Caco-2 (cell line): ENCODE measurements at regions not wholly inside any gene's neighbourhood (a gene's known extent, or its start where the extent isn't known, plus 50 kb on each side); places are given as distances from the start of the nearest gene placed in this dataset.
"Not testable (repeated sequence)": the region's sequence is repeated elsewhere in the genome, so short reads cannot be mapped to it uniquely, and the experiment has no call there.

Source experiments
- BruUV-seq: library from RNA; stranded (reverse); fragments of 400-500 nt; replicated peaks from 2 replicates; lab custom pipeline; 2021; lab: Mats Ljungman, UMichigan
- CTCF ChIA-PET: fragments of 300-600 bp; sonication (Branson Sonifier 250); formaldehyde crosslinking; loops from one replicate; lab custom pipeline; 2022; ENCODE audit warnings: antibody characterized with exemption; lab: Charles Lee
- POLR2A ChIA-PET: fragments of 300-600 bp; sonication (Branson Sonifier 250); formaldehyde crosslinking; loops from one replicate; lab custom pipeline; 2022; ENCODE audit warnings: antibody characterized with exemption; lab: Charles Lee
- DNase-seq, 2 experiments: peaks; one replicate each; pipeline versions ENCODE4 v3.0.0 to v3.0.0-alpha.2; 2020 to 2022
- H3K27me3 ChIP-seq: replicated peaks from 2 replicates; pipeline ENCODE4 v1.6.0; 2011; ENCODE audit warnings: low read length; ENCODE audit not compliant: control insufficient read depth, insufficient read depth
- H3K36me3 ChIP-seq: 2 replicates; pipeline ENCODE4 v1.5.1; 2011; ENCODE audit warnings: low read length; ENCODE audit not compliant: control insufficient read depth, insufficient read depth
- H3K4me1 ChIP-seq: fragments of 250-450 bp; sonication (Bioruptor Pico); 2 replicates; pipeline ENCODE4 v1.5.1; 2020; ENCODE audit warnings: mild to moderate bottlenecking
- H3K4me3 ChIP-seq: 2 replicates; pipeline ENCODE4 v1.5.1; 2011; ENCODE audit warnings: low read depth, mild to moderate bottlenecking, control low read depth, low read length
- H3K9me3 ChIP-seq: fragments of 250-450 bp; sonication (Bioruptor Pico); 2 replicates; pipeline ENCODE4 v1.5.1; 2020; ENCODE audit warnings: mild to moderate bottlenecking, moderate library complexity
- H3K27ac Mint-ChIP-seq: one replicate; pipeline ENCODE4 v1.8.0; 2022; ENCODE audit warnings: mixed read lengths; ENCODE audit not compliant: unreplicated experiment
- H3K27me3 Mint-ChIP-seq: one replicate; pipeline ENCODE4 v1.8.0; 2022; ENCODE audit warnings: mixed read lengths; ENCODE audit not compliant: insufficient read depth, unreplicated experiment
- H3K36me3 Mint-ChIP-seq: one replicate; pipeline ENCODE4 v1.8.0; 2022; ENCODE audit warnings: mild to moderate bottlenecking, mixed read lengths; ENCODE audit not compliant: insufficient read depth, unreplicated experiment
- H3K4me1 Mint-ChIP-seq: one replicate; pipeline ENCODE4 v1.8.0; 2022; ENCODE audit warnings: low read depth, mixed read lengths; ENCODE audit not compliant: unreplicated experiment
- H3K4me3 Mint-ChIP-seq: one replicate; pipeline ENCODE4 v1.8.0; 2022; ENCODE audit warnings: mild to moderate bottlenecking, moderate library complexity, mixed read lengths; ENCODE audit not compliant: unreplicated experiment
- H3K9me3 Mint-ChIP-seq: one replicate; pipeline ENCODE4 v1.8.0; 2022; ENCODE audit warnings: mixed read lengths; ENCODE audit not compliant: unreplicated experiment
- intact Hi-C: fragments of 100-400 bp; cut with micrococcal nuclease; formaldehyde crosslinking; loops from one replicate; pipeline ENCODE4 v1.10.0; 2022; ENCODE audit not compliant: unreplicated experiment

- H3K9me3 ChIP-seq, H3K36me3 Mint-ChIP-seq, H3K36me3 ChIP-seq, BruUV-seq, DNase-seq, H3K4me3 ChIP-seq, POLR2A ChIA-PET, CTCF ChIA-PET, H3K27ac Mint-ChIP-seq, H3K27me3 ChIP-seq, H3K4me1 Mint-ChIP-seq, H3K4me1 ChIP-seq, H3K27me3 Mint-ChIP-seq, intact Hi-C loops, H3K4me3 Mint-ChIP-seq: not testable (repeated sequence)
- H3K9me3 Mint-ChIP-seq, result peaks cover 33% of the 10 kb centered on the region
Measured at GRCh38 chr21:9246010-9246409, 1275.4 kb upstream of the TPTE start.

- H3K36me3 ChIP-seq, H3K27me3 ChIP-seq, POLR2A ChIA-PET, H3K36me3 Mint-ChIP-seq, H3K4me3 ChIP-seq, H3K4me1 ChIP-seq, BruUV-seq, H3K27me3 Mint-ChIP-seq, H3K27ac Mint-ChIP-seq, H3K4me3 Mint-ChIP-seq, H3K9me3 ChIP-seq, CTCF ChIA-PET, intact Hi-C loops, H3K4me1 Mint-ChIP-seq: not testable (repeated sequence)
- peak; percentile 1 to 28 for DNase-seq
- H3K9me3 Mint-ChIP-seq, result peaks cover 33% of the 10 kb centered on the region
Measured at GRCh38 chr21:9246481-9247289, 1274.7 kb upstream of the TPTE start.

- intact Hi-C loops, H3K9me3 ChIP-seq, BruUV-seq: not testable (repeated sequence)
Measured at GRCh38 chr21:9247290-9247613, 1274.1 kb upstream of the TPTE start.

GRCh38 chr21:9247616-9248317 lies 1273.6 kb upstream of the TPTE start:
- H3K27me3 Mint-ChIP-seq, H3K9me3 ChIP-seq, H3K4me1 ChIP-seq, BruUV-seq, H3K27ac Mint-ChIP-seq, H3K27me3 ChIP-seq, POLR2A ChIA-PET, intact Hi-C loops, H3K36me3 ChIP-seq, DNase-seq, H3K4me3 ChIP-seq, CTCF ChIA-PET, H3K4me3 Mint-ChIP-seq, H3K36me3 Mint-ChIP-seq, H3K4me1 Mint-ChIP-seq: not testable (repeated sequence)
- peaks cover 33% of the 10 kb centered on the region for H3K9me3 Mint-ChIP-seq

More at GRCh38 chr21:9247290-9247613, 1274.1 kb upstream of the TPTE start:
- H3K4me3 Mint-ChIP-seq, H3K4me3 ChIP-seq, H3K36me3 Mint-ChIP-seq, H3K4me1 Mint-ChIP-seq, H3K27me3 Mint-ChIP-seq, DNase-seq, CTCF ChIA-PET, H3K27me3 ChIP-seq, H3K27ac Mint-ChIP-seq, H3K4me1 ChIP-seq, H3K36me3 ChIP-seq, POLR2A ChIA-PET: not testable (repeated sequence)
- H3K9me3 Mint-ChIP-seq, result peaks cover 33% of the 10 kb centered on the region
